ENCODE measurements at regions not wholly inside any gene's neighbourhood (a gene's known extent, or its start where the extent isn't known, plus 50 kb on each side); places are given as distances from the start of the nearest gene placed in this dataset.

DNA sequence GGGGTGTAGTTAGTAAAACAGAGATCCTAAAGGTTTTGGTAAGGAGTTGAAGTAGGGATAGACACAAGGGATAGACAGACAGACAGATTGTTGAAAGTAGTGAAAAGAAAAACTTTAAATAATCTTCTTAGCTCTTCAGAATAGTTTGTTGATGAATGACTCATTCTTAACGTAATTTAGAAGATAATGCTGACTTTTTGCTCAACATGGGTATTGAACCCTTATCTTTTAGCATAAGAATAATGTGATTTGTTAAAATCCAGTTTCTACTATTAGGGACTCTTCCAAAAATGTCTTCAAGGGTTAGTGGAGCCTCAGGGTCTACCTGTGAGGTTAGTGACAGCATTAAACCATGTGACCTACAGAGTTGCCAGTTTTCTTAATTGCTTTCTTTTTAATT, 411.2 kb downstream of the ETV1 start:
- TF ChIP-seq CTCF (IDR thresholded peaks at IDR 0.05) (no peak), POLR2AphosphoS5 (IDR thresholded peaks at IDR 0.05) (no peak), EP300 (IDR thresholded peaks at IDR 0.05) (no peak), POLR2A (IDR thresholded peaks at IDR 0.05) (no peak)
- no peaks in the 10 kb centered on the region for H3K9me3 ChIP-seq
- DNase-seq (ENCODE audit: low spot score in 2 of 2), result no peak
- H3K27me3 ChIP-seq, result no peaks in the 10 kb centered on the region
- no peak overlapping the region for H3K27ac ChIP-seq
- no peaks in the 10 kb centered on the region for H3K4me1 ChIP-seq
- no peak overlapping the region for H3K4me3 ChIP-seq
- WGBS, result 71% methylated on average over 1 of the region's 1 CpG
- no peaks in the 10 kb centered on the region for H3K36me3 ChIP-seq

GRCh38 chr7:13581097-13581496, 408.4 kb downstream of the ETV1 start:
- DNase-seq (ENCODE audit: low spot score in 2 of 2), result no peak
- no peaks in the 10 kb centered on the region for H3K9me3 ChIP-seq
- H3K4me1 ChIP-seq, result no peaks in the 10 kb centered on the region
- no peak overlapping the region for H3K27ac ChIP-seq
- no peaks in the 10 kb centered on the region for H3K36me3 ChIP-seq
- TF ChIP-seq POLR2AphosphoS5 (IDR thresholded peaks at IDR 0.05) (no peak), POLR2A (IDR thresholded peaks at IDR 0.05) (no peak), EP300 (IDR thresholded peaks at IDR 0.05) (no peak), CTCF (IDR thresholded peaks at IDR 0.05) (no peak)
- H3K4me3 ChIP-seq, result no peak overlapping the region
- no peaks in the 10 kb centered on the region for H3K27me3 ChIP-seq

- Histone ChIP-seq H3K27ac (no peak overlapping the region), H3K4me3 (no peak overlapping the region), H3K4me1 (no peaks in the 10 kb centered on the region), H3K36me3 (no peaks in the 10 kb centered on the region), H3K27me3 (no peaks in the 10 kb centered on the region), H3K9me3 (no peaks in the 10 kb centered on the region)
- TF ChIP-seq CTCF (IDR thresholded peaks at IDR 0.05) (no peak), EP300 (IDR thresholded peaks at IDR 0.05) (no peak), POLR2AphosphoS5 (IDR thresholded peaks at IDR 0.05) (no peak), POLR2A (IDR thresholded peaks at IDR 0.05) (no peak)
- 44% methylated on average over 2 of the region's 2 CpGs for WGBS
- no peak for DNase-seq (ENCODE audit: low spot score in 2 of 2)
Observed at GRCh38 chr7:13593854-13594253, 395.6 kb downstream of the ETV1 start.

- Histone ChIP-seq H3K4me1 (no peaks in the 10 kb centered on the region), H3K4me3 (no peak overlapping the region), H3K9me3 (no peaks in the 10 kb centered on the region), H3K27ac (no peak overlapping the region), H3K36me3 (no peaks in the 10 kb centered on the region), H3K27me3 (no peaks in the 10 kb centered on the region)
- TF ChIP-seq POLR2A (IDR thresholded peaks at IDR 0.05), result no peak
- no peak for TF ChIP-seq CTCF (IDR thresholded peaks at IDR 0.05)
- TF ChIP-seq EP300 (IDR thresholded peaks at IDR 0.05), result no peak
- TF ChIP-seq POLR2AphosphoS5 (IDR thresholded peaks at IDR 0.05), result no peak
- no peak for DNase-seq (ENCODE audit: low spot score in 2 of 2)
- 43% methylated on average over 2 of the region's 2 CpGs for WGBS
Observed at GRCh38 chr7:13602036-13602435, 387.4 kb downstream of the ETV1 start.

- Histone ChIP-seq H3K27me3 (no peaks in the 10 kb centered on the region), H3K9me3 (no peaks in the 10 kb centered on the region), H3K4me3 (no peak overlapping the region), H3K4me1 (no peaks in the 10 kb centered on the region), H3K27ac (no peak overlapping the region), H3K36me3 (no peaks in the 10 kb centered on the region)
- no peak for DNase-seq (ENCODE audit: low spot score in 2 of 2)
- TF ChIP-seq POLR2AphosphoS5 (IDR thresholded peaks at IDR 0.05), result no peak
- no peak for TF ChIP-seq EP300 (IDR thresholded peaks at IDR 0.05)
- TF ChIP-seq POLR2A (IDR thresholded peaks at IDR 0.05), result no peak
- WGBS, result 83% methylated on average over 1 of the region's 1 CpG
Observed at GRCh38 chr7:13603016-13603415, 386.4 kb downstream of the ETV1 start.

- TF ChIP-seq POLR2AphosphoS5 (IDR thresholded peaks at IDR 0.05) (no peak), POLR2A (IDR thresholded peaks at IDR 0.05) (no peak), CTCF (IDR thresholded peaks at IDR 0.05) (no peak), EP300 (IDR thresholded peaks at IDR 0.05) (no peak)
- Histone ChIP-seq H3K4me1 (no peaks in the 10 kb centered on the region), H3K36me3 (no peaks in the 10 kb centered on the region), H3K27ac (no peak overlapping the region), H3K27me3 (no peaks in the 10 kb centered on the region), H3K9me3 (no peaks in the 10 kb centered on the region), H3K4me3 (no peak overlapping the region)
- 57% methylated on average over 3 of the region's 3 CpGs for WGBS
- DNase-seq (ENCODE audit: low spot score in 2 of 2), result no peak
Observed at GRCh38 chr7:13603661-13604060, 385.8 kb downstream of the ETV1 start.

Data from suprapubic skin (tissue), 4 donors.